ENCODE measurements at regions not wholly inside any gene's neighbourhood (a gene's known extent, or its start where the extent isn't known, plus 50 kb on each side); places are given as distances from the start of the nearest gene placed in this dataset.

DNA sequence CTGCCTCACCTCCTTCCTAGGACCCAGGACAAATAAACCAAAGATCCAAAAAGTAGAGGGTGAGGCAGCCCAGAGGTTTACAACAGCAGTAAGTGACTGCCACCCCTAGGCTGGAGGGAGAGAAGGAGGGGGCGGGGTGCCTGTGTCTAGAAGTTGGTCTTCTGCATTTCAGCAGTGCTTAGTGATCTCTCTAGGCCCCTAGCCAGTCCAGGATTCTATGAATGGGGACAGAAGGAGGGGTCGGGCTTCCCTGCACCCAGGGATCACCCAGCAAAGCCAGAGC is 62.8 kb upstream of the KDM7A start:
- no peak for DNase-seq

GRCh38 chr7:140238778-140239652 is 62.2 kb upstream of the KDM7A start:
- DNase-seq = no peak

- no peak for DNase-seq
These were observed 60.6 kb upstream of the KDM7A start for GRCh38 chr7:140237390-140237789.

GRCh38 chr7:140236626-140237025 is 59.8 kb upstream of the KDM7A start:
- no peak for DNase-seq

- DNase-seq = no peak
These were observed 58.3 kb upstream of the KDM7A start for GRCh38 chr7:140235114-140235513.

DNA sequence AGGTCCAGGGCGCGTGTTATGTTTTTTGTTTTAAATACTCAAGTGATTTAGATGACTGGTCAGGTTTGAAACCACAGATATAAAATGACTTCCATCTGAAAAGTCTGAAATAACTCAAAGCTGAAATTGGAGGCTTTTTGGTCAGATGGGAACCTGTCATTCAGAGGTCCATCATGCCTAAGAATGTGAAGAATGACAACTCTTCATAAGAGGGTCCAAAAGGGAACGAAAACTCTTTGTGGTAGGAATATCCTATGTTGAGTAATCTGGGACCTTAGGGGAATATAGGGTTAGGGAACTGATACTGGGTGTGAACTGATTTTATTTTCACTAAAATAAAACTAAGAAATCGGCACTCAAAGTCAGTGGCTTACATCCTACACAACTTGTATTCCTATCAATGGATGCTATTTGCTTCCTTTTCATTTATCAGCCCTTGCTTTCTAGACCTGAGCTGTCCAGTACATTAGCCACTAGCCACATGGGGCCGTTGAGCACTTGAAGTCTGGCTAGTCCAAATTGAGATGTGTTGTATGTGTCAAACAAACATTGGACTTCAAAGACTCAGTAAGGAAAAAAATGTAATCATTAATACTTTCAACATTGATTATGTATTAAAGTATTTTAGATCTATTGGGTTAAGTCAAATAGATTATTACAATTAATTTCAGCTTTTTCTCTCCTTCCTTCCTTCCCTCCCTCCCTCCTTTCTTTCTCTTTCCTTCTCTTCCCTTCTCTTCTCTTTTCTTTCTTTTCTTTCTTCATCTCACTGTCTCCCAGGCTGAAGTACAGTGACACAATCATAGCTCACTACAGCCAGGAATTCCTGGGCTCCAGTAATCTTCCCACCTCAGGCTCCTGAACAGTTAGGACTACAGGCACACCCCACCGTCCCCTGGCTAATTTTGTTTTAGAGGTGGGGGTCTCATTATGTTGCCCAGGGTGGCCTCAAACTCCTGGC is 56.5 kb upstream of the KDM7A start:
- DNase-seq = no peak

GRCh38 chr7:140231771-140232491 is 55.1 kb upstream of the KDM7A start:
- DNase-seq = no peak

DNA sequence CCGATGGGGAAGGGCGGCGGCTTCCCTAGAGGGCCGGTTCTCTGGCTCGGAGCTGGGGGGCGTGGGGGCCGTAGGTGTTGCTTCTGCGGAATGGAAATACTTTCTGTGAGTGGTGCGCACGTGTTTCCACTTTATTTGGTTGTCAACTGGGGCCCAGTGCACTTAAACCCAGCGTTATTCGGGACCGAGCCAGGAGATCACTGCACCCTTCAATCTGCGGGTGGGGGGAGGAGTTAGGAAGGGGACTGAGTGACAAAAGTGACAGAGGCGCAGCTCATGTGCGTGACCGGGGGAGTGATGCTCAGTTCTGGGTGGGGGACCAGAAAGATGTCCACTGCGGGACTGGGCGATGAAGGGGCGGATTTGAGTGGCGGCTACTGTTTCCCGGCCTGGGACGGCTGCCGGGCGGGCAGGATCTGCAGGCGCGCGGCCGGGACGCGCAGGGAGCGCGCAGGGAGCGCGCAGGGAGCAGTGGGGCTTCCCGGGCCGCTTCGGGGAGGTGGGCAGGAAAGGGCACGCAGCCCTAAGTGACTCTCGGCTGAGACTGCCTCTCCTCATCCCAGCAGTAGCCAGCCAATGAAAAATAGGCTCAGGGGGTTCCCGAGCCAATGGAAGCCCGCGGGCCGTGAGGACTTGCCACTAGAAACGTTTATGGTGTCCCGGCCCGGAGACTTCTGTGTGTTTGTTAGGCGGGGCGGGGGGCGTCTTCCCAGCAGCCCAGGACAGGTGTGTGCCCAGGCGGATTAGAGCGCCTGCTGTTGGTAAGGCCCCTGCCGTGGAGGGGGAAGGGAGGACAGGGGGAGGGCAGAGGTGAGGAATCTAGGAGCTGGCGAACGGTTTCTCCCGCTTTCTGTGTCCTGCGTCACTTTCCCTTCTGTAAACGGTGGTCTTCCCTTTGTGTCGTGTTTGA is 54.3 kb upstream of the KDM7A start:
- peak; percentile 69 for DNase-seq

DNA sequence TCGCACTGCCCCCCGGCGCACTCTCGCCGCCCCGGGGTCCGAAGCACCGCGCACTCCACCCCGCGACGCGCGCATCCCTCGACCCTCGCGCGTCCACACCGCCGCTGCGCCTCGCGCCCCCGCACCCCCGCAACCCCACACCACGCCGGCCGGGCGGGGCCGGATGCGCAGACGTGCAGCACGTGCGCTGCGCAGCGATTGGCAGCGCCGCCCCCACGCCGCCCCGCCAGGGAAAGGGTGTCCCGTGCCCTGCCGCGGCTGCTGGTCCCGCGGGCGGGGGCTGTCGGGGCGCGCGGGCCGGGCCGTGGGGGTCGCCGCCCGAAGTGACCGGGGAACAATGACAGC is 53.7 kb upstream of the KDM7A start:
- peak; percentile 74 for DNase-seq

DNA sequence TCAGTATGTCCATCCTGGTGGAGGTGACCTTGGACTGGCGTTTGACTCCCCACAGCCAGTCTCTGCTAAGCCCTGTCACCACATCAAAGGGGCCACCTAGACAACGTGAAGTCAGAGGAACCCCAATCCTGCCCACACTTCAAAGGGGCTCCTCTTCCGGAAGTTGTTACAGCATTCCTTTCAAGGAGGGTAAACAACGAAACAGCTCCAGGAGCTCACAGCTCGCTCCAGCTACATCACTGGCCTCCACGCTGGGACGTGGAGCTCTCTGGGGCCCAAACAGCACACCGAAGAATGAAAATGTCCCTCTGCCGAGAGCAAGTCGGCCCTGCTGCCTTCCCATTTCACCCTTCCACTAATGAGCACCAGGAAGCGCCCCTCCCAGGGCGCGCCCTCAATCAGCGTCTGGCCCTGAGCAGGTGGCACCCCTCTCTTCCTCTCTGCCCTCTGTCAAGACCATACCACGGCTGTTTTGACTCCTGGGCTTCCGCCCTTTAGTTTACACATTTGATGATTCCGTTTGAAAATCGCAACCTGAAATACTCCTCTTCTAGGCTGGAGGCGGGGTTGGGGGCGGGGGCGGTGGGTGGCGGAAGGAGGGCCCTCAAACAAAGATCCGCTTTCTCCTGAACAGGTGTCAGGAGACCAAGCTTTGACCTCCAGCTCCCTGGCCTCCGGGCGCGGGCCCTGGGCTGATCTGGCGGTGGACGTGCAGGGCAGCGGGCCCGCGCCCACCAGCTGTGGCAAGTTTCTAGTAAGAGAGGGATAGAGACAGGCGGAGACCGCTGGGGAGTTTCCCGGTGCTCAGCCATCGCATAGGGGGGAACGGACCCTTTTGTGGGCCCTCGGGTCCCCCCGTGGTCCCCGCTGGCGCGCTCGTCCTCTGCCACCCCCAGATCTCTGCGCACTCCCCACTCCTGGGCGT is 53.1 kb upstream of the KDM7A start:
- DNase-seq = peak; percentile 62

GRCh38 chr7:140229101-140229525 is 52.3 kb upstream of the KDM7A start:
- no peak for DNase-seq

Measured in stimulated activated naive CD4-positive, alpha-beta T cell treated with Interleukin-2 at 50 U/mL for 16 hours (primary cell).